Heart left ventricle (tissue), 13 donors: ENCODE measurements at regions not wholly inside any gene's neighbourhood (a gene's known extent, or its start where the extent isn't known, plus 50 kb on each side); places are given as distances from the start of the nearest gene placed in this dataset.

ENCODE experiments used
- CTCF ChIP-seq, 12 donors: fragments of 200-600 bp; sonication (generic) in 4 of 12; IDR thresholded peaks; one replicate each; pipeline versions ENCODE4 v1.5.0 to v1.8.0; 2018 to 2022; ENCODE audit warnings: antibody characterized with exemption in 12 of 12, mild to moderate bottlenecking in 5 of 12
- POLR2A ChIP-seq, 2 donors: fragments of 450-650 bp; IDR thresholded peaks; one replicate each; pipeline ENCODE4 v1.6.1; 2017; ENCODE audit warnings: antibody characterized with exemption in 2 of 2, mild to moderate bottlenecking in 2 of 2, moderate library complexity in 2 of 2
- donor health status: ischemic (EF 13 %, LVEDD 7.1; RV severe dilation, severe dysfunction).
- donor health status: DM: no; HTN: yes; CAD: no.
- donor health status: DM: no; HTN: no; CAD: no.
- donor health status: ischemic (EF 25% LVEDD 6.9; RV normal size, moderate dysfunction).
- donor health status: ischemic (EF 25% LVEDD 5.7; RV mildly dilated, moderate dysfunction).
- donor health status: ischemic (EF 35%, LVEDD 5.7; RV mildly dilated, moderate dysfunction).
- donor health status: nonischemic (EF 11% LVEDD 7.7; RV severe dilation, severe dysfunction).
- donor health status: DM: yes; HTN: yes; CAD: no.
- donor health status: PGD.
- donor health status: ischemic (EF 29% LVEDD 5.4; RV normal size, mild dysfunction).
- donor health status: nonischemic (EF 23%, LVEDD 6.1; RV moderate dilation, normal function).

- TF ChIP-seq CTCF (IDR thresholded peaks at IDR 0.05), result no peak
- TF ChIP-seq POLR2A (IDR thresholded peaks at IDR 0.05), result no peak
Observed at GRCh38 chr18:47748093-47748796, 182.2 kb downstream of the SMAD2 start.
